ENCODE measurements at regions not wholly inside any gene's neighbourhood (a gene's known extent, or its start where the extent isn't known, plus 50 kb on each side); places are given as distances from the start of the nearest gene placed in this dataset.

DNA sequence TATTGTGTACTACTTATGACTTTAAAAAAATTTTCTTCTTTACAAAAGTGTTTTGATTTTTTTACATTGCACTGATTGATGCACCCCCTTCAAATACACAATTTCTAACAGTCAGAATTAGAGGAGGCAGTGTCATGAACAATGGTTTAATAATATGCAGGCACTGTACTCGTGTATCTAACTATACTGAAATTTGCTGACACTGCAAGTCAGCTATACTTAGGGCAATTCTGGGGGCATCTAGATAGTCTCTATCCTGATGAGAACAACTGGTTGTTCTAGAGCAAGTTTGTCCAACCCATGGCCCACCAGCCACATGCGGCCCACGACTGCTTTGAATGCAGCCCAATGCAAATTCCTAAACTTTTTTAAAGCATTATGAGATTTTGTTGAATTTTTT lies 375.6 kb downstream of the BCKDHB start:
- POLR2A ChIA-PET: no interaction called here
- RAD21 ChIA-PET (ENCODE audit: low non-redundant PET in 1 of 2, low total read pairs in 2 of 2, uncharacterized antibody in 2 of 2, unreplicated experiment in 2 of 2): no interaction called here
- Histone ChIP-seq H3K4me3 (replicated peaks in 1 of 2; ENCODE audit: low read depth in 1 of 2, low read length in 2 of 2) (no peak overlapping the region), H3K79me2 (ENCODE audit: insufficient read depth, low read length) (no peaks in the 10 kb centered on the region), H4K20me1 (ENCODE audit: insufficient read depth) (no peaks in the 10 kb centered on the region), H3K27ac (ENCODE audit: low read depth, low read length) (no peak overlapping the region), H3K9me3 (ENCODE audit: control insufficient read depth in 1 of 2, insufficient read depth in 1 of 2, low read depth in 1 of 2, low read length in 2 of 2) (no peaks in the 10 kb centered on the region), H3K4me2 (ENCODE audit: low read length) (no peak overlapping the region), H3K36me3 (ENCODE audit: control insufficient read depth in 1 of 2, insufficient read depth in 2 of 2, low read length in 2 of 2) (no peaks in the 10 kb centered on the region), H2AFZ (ENCODE audit: low read depth, low read length, poor library complexity, severe bottlenecking) (no peak overlapping the region), H3K9me2 (ENCODE audit: insufficient read depth) (no peaks in the 10 kb centered on the region), H3K9ac (ENCODE audit: low read length) (no peak overlapping the region), H3K4me1 (ENCODE audit: control insufficient read depth in 1 of 2, insufficient read depth in 2 of 2, low read length in 2 of 2) (no peaks in the 10 kb centered on the region), H3K27me3 (ENCODE audit: insufficient read depth, low read length) (no peaks in the 10 kb centered on the region)
- ATAC-seq (no peak), DNase-seq (ENCODE audit: low read depth, low spot score) (no peak)
- no TSS peak for BruUV-seq (replicated peaks)
- intact Hi-C loops (cut with micrococcal nuclease): no loop called here
- TF ChIP-seq YY1 (IDR thresholded peaks at IDR 0.05; ENCODE audit: extremely low read depth, insufficient replicate concordance, low read depth, low read length) (no peak), SP1 (IDR thresholded peaks at IDR 0.05; ENCODE audit: low read depth) (no peak), RAD21 (IDR thresholded peaks at IDR 0.05; ENCODE audit: low read depth) (no peak), POLR2AphosphoS5 (IDR thresholded peaks at IDR 0.05; ENCODE audit: low read depth, low read length) (no peak), FOSL1 (IDR thresholded peaks at IDR 0.05; ENCODE audit: low read depth) (no peak), EZH2phosphoT487 (IDR thresholded peaks at IDR 0.05; ENCODE audit: borderline replicate concordance) (no peak), CBX3 (IDR thresholded peaks at IDR 0.05; ENCODE audit: low read depth) (no peak)
- TF ChIP-seq, protein P1, sequence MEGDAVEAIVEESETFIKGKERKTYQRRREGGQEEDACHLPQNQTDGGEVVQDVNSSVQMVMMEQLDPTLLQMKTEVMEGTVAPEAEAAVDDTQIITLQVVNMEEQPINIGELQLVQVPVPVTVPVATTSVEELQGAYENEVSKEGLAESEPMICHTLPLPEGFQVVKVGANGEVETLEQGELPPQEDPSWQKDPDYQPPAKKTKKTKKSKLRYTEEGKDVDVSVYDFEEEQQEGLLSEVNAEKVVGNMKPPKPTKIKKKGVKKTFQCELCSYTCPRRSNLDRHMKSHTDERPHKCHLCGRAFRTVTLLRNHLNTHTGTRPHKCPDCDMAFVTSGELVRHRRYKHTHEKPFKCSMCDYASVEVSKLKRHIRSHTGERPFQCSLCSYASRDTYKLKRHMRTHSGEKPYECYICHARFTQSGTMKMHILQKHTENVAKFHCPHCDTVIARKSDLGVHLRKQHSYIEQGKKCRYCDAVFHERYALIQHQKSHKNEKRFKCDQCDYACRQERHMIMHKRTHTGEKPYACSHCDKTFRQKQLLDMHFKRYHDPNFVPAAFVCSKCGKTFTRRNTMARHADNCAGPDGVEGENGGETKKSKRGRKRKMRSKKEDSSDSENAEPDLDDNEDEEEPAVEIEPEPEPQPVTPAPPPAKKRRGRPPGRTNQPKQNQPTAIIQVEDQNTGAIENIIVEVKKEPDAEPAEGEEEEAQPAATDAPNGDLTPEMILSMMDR (IDR thresholded peaks at IDR 0.05 in 2 of 3, conservative IDR thresholded peaks at IDR 0.05 in 1 of 3; ENCODE audit: borderline replicate concordance in 1 of 3, insufficient read depth in 1 of 3, low read depth in 2 of 3, low read length in 2 of 3): no peak
- TF ChIP-seq, protein P2, sequence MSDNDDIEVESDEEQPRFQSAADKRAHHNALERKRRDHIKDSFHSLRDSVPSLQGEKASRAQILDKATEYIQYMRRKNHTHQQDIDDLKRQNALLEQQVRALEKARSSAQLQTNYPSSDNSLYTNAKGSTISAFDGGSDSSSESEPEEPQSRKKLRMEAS (IDR thresholded peaks at IDR 0.05): no peak
- TF ChIP-seq, protein P3, sequence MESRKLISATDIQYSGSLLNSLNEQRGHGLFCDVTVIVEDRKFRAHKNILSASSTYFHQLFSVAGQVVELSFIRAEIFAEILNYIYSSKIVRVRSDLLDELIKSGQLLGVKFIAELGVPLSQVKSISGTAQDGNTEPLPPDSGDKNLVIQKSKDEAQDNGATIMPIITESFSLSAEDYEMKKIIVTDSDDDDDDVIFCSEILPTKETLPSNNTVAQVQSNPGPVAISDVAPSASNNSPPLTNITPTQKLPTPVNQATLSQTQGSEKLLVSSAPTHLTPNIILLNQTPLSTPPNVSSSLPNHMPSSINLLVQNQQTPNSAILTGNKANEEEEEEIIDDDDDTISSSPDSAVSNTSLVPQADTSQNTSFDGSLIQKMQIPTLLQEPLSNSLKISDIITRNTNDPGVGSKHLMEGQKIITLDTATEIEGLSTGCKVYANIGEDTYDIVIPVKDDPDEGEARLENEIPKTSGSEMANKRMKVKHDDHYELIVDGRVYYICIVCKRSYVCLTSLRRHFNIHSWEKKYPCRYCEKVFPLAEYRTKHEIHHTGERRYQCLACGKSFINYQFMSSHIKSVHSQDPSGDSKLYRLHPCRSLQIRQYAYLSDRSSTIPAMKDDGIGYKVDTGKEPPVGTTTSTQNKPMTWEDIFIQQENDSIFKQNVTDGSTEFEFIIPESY (IDR thresholded peaks at IDR 0.05; ENCODE audit: extremely low read depth, insufficient replicate concordance, low read length): no peak
- CTCF ChIA-PET: no interaction called here
